GM21825 (cell line): ENCODE measurements at regions not wholly inside any gene's neighbourhood (a gene's known extent, or its start where the extent isn't known, plus 50 kb on each side); places are given as distances from the start of the nearest gene placed in this dataset.

Experiments used
- ATAC-seq: cut with Tn5 transposase; IDR thresholded peaks from one replicate; pipeline ENCODE4 v1.9.1; 2021; ENCODE audit warnings: mild to moderate bottlenecking, moderate library complexity; ENCODE audit not compliant: unreplicated experiment

GRCh38 chr1:168958562-168959289 lies 147.8 kb upstream of the ATP1B1 start:
- no peak for ATAC-seq

- no peak for ATAC-seq
These were observed 147.1 kb upstream of the ATP1B1 start for GRCh38 chr1:168959382-168959781.

GRCh38 chr1:168960114-168960513 lies 146.4 kb upstream of the ATP1B1 start:
- no peak for ATAC-seq

GRCh38 chr1:168960595-168960994 lies 145.9 kb upstream of the ATP1B1 start:
- ATAC-seq: no peak

GRCh38 chr1:168963601-168964000 lies 142.9 kb upstream of the ATP1B1 start:
- no peak for ATAC-seq

GRCh38 chr1:168964478-168964877 lies 142.0 kb upstream of the ATP1B1 start:
- ATAC-seq: no peak

GRCh38 chr1:168966217-168966616 lies 140.3 kb upstream of the ATP1B1 start:
- ATAC-seq: no peak

GRCh38 chr1:168966636-168967035 lies 139.9 kb upstream of the ATP1B1 start:
- ATAC-seq: no peak

GRCh38 chr1:168970926-168971659 lies 135.4 kb upstream of the ATP1B1 start:
- no peak for ATAC-seq

GRCh38 chr1:168972225-168972624 lies 134.3 kb upstream of the ATP1B1 start:
- no peak for ATAC-seq

GRCh38 chr1:168972887-168973286 lies 133.6 kb upstream of the ATP1B1 start:
- ATAC-seq: no peak

GRCh38 chr1:168974117-168974516 lies 132.4 kb upstream of the ATP1B1 start:
- ATAC-seq: no peak

GRCh38 chr1:168974611-168975010 lies 131.9 kb upstream of the ATP1B1 start:
- ATAC-seq: no peak

GRCh38 chr1:168976267-168976666 lies 130.2 kb upstream of the ATP1B1 start:
- ATAC-seq: no peak

GRCh38 chr1:168977618-168978017 lies 128.9 kb upstream of the ATP1B1 start:
- ATAC-seq: no peak

- no peak for ATAC-seq
These were observed 127.2 kb upstream of the ATP1B1 start for GRCh38 chr1:168979276-168979675.

- no peak for ATAC-seq
These were observed 126.3 kb upstream of the ATP1B1 start for GRCh38 chr1:168980180-168980579.

GRCh38 chr1:168980656-168981055 lies 125.8 kb upstream of the ATP1B1 start:
- ATAC-seq: no peak

GRCh38 chr1:168982778-168983177 lies 123.7 kb upstream of the ATP1B1 start:
- ATAC-seq: no peak

GRCh38 chr1:168987330-168987729 lies 119.2 kb upstream of the ATP1B1 start:
- no peak for ATAC-seq

- no peak for ATAC-seq
These were observed 118.6 kb upstream of the ATP1B1 start for GRCh38 chr1:168987923-168988322.

- no peak for ATAC-seq
These were observed 116.5 kb upstream of the ATP1B1 start for GRCh38 chr1:168989985-168990384.
